HG03439 (cell line): ENCODE measurements at regions not wholly inside any gene's neighbourhood (a gene's known extent, or its start where the extent isn't known, plus 50 kb on each side); places are given as distances from the start of the nearest gene placed in this dataset.

Experiments
- ATAC-seq: cut with Tn5 transposase; IDR thresholded peaks from one replicate; pipeline ENCODE4 v1.9.1; 2021; ENCODE audit warnings: mild to moderate bottlenecking, moderate library complexity; ENCODE audit not compliant: unreplicated experiment

GRCh38 chr7:67950321-67951083 lies 953.9 kb downstream of the TYW1 start:
- no peak for ATAC-seq

- ATAC-seq, result no peak
Measured at GRCh38 chr7:67955061-67955460, 958.4 kb downstream of the TYW1 start.

GRCh38 chr7:67962863-67963262 lies 966.2 kb downstream of the TYW1 start:
- ATAC-seq, result no peak

GRCh38 chr7:67976490-67976889 lies 979.9 kb downstream of the TYW1 start:
- ATAC-seq, result no peak

GRCh38 chr7:67983486-67983885 lies 986.9 kb downstream of the TYW1 start:
- no peak for ATAC-seq

- ATAC-seq, result no peak
Measured at GRCh38 chr7:67984326-67984725, 987.7 kb downstream of the TYW1 start.

GRCh38 chr7:67989142-67989541 lies 992.5 kb downstream of the TYW1 start:
- ATAC-seq, result no peak

- ATAC-seq, result no peak
Measured at GRCh38 chr7:67990003-67990402, 993.4 kb downstream of the TYW1 start.

GRCh38 chr7:67990716-67991115 lies 994.1 kb downstream of the TYW1 start:
- no peak for ATAC-seq

- ATAC-seq, result no peak
Measured at GRCh38 chr7:67992287-67992686, 995.7 kb downstream of the TYW1 start.

- no peak for ATAC-seq
Measured at GRCh38 chr7:68005992-68006391, 1009.4 kb downstream of the TYW1 start.

- ATAC-seq, result no peak
Measured at GRCh38 chr7:68006619-68007018, 1010.0 kb downstream of the TYW1 start.

GRCh38 chr7:68009716-68010115 lies 1013.1 kb downstream of the TYW1 start:
- ATAC-seq, result no peak

GRCh38 chr7:68014031-68014736 lies 1017.6 kb downstream of the TYW1 start:
- no peak for ATAC-seq

- no peak for ATAC-seq
Measured at GRCh38 chr7:68015122-68015977, 1018.7 kb downstream of the TYW1 start.

GRCh38 chr7:68015978-68016532 lies 1019.4 kb downstream of the TYW1 start:
- no peak for ATAC-seq

- ATAC-seq, result no peak
Measured at GRCh38 chr7:68020102-68020501, 1023.5 kb downstream of the TYW1 start.

GRCh38 chr7:68025369-68025768 lies 1028.7 kb downstream of the TYW1 start:
- ATAC-seq, result no peak

- ATAC-seq, result no peak
Measured at GRCh38 chr7:68030530-68030929, 1033.9 kb downstream of the TYW1 start.

- ATAC-seq, result no peak
Measured at GRCh38 chr7:68031180-68031943, 1034.7 kb downstream of the TYW1 start.
